Fibroblast of skin of back (primary cell): ENCODE measurements at regions not wholly inside any gene's neighbourhood (a gene's known extent, or its start where the extent isn't known, plus 50 kb on each side); places are given as distances from the start of the nearest gene placed in this dataset.
"Not testable (repeated sequence)": the region's sequence is repeated elsewhere in the genome, so short reads cannot be mapped to it uniquely, and the experiment has no call there.

ENCODE experiments used
- DNase-seq: peaks from one replicate; pipeline ENCODE4 v3.0.0-alpha.2; 2013

- DNase-seq = no peak
Observed at GRCh38 chr6:101015541-101015940, 134.4 kb upstream of the ASCC3 start.

- DNase-seq = no peak
Observed at GRCh38 chr6:101016163-101016562, 135.0 kb upstream of the ASCC3 start.

- DNase-seq = no peak
Observed at GRCh38 chr6:101018157-101018556, 137.0 kb upstream of the ASCC3 start.

- no peak for DNase-seq
Observed at GRCh38 chr6:101021504-101021903, 140.4 kb upstream of the ASCC3 start.

GRCh38 chr6:101042966-101043365 lies 161.8 kb upstream of the ASCC3 start:
- no peak for DNase-seq

GRCh38 chr6:101058296-101058695 lies 177.2 kb upstream of the ASCC3 start:
- no peak for DNase-seq

- no peak for DNase-seq
Observed at GRCh38 chr6:101066481-101066880, 185.4 kb upstream of the ASCC3 start.

GRCh38 chr6:101069191-101069795 lies 188.2 kb upstream of the ASCC3 start:
- DNase-seq = peak; percentile 44

GRCh38 chr6:101070044-101070608 lies 189.0 kb upstream of the ASCC3 start:
- DNase-seq = no peak

GRCh38 chr6:101077344-101077743 lies 196.2 kb upstream of the ASCC3 start:
- DNase-seq = no peak

- DNase-seq = no peak
Observed at GRCh38 chr6:101079696-101080270, 198.7 kb upstream of the ASCC3 start.

- peak; percentile 73 for DNase-seq
Observed at GRCh38 chr6:101080597-101080996, 199.5 kb upstream of the ASCC3 start.

- DNase-seq = peak; percentile 98
Observed at GRCh38 chr6:101083533-101084175, 202.5 kb upstream of the ASCC3 start.

- DNase-seq = peak; percentile 29
Observed at GRCh38 chr6:101085327-101085726, 204.2 kb upstream of the ASCC3 start.

GRCh38 chr6:101086473-101086872 lies 205.3 kb upstream of the ASCC3 start:
- DNase-seq = no peak

GRCh38 chr6:101088594-101088993 lies 207.5 kb upstream of the ASCC3 start:
- peak; percentile 25 for DNase-seq

- peak; percentile 69 for DNase-seq
Observed at GRCh38 chr6:101089640-101090039, 208.5 kb upstream of the ASCC3 start.

GRCh38 chr6:101090281-101090680 lies 209.2 kb upstream of the ASCC3 start:
- DNase-seq = peak; percentile 81

GRCh38 chr6:101098605-101099004 lies 217.5 kb upstream of the ASCC3 start:
- DNase-seq = not testable (repeated sequence)

- no peak for DNase-seq
Observed at GRCh38 chr6:101102702-101103101, 221.6 kb upstream of the ASCC3 start.

- peak; percentile 60 for DNase-seq
Observed at GRCh38 chr6:101108286-101108685, 227.2 kb upstream of the ASCC3 start.

GRCh38 chr6:101110814-101111213 lies 229.7 kb upstream of the ASCC3 start:
- peak; percentile 37 for DNase-seq

GRCh38 chr6:101113468-101114260 lies 232.5 kb upstream of the ASCC3 start:
- no peak for DNase-seq
